ENCODE measurements at regions not wholly inside any gene's neighbourhood (a gene's known extent, or its start where the extent isn't known, plus 50 kb on each side); places are given as distances from the start of the nearest gene placed in this dataset.

DNA sequence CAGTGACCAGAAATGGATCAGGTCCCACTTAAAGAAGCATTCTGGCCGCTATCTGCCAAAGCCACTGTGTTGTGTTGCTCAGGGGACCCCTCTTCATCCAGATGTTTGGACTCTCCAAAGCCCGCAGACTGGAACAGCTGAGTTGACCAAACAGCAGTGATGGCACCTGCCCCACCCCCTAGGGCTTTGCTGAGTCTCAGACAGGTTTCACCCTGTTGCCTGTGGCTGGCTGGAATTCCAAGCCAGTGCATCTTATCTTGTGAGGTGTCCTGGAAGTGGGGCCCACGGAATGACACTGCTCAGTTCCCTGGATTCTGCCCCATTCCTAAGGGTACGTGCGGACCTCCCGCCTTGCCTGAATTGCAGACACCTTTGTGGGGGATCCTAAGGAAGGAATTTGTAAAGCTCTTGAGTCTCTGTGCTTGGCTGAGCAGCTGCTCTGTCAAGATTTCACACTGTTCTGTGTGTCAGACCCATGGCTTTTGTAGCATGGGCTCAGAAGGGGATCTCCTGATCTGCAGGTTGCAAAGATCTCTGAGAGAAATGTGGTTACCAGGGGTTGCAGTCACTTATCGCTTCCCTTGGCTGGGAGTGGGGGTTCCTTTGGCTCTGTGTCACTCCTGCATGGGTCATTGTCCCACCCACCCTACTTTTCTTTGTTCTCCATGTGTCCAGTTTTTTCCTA, 1707.9 kb upstream of the PCDH10 start:
- H3K9me3 ChIP-seq (ENCODE audit: low read depth) = no peaks in the 10 kb centered on the region
- H3K4me1 ChIP-seq (ENCODE audit: insufficient read depth) = no peaks in the 10 kb centered on the region
- no peak overlapping the region for H3K4me2 ChIP-seq
- H3K27me3 ChIP-seq = no peaks in the 10 kb centered on the region
- 88% methylated on average over 7 of the region's 7 CpGs for WGBS (ENCODE audit: low lambda C conversion rate, missing lambda C conversion rate)
- H4K20me1 ChIP-seq (ENCODE audit: insufficient read depth, poor library complexity, severe bottlenecking) = no peaks in the 10 kb centered on the region
- no peak overlapping the region for H3K4me3 ChIP-seq
- no peak overlapping the region for H3K27ac ChIP-seq
- TF ChIP-seq EZH2phosphoT487 (IDR thresholded peaks at IDR 0.05; ENCODE audit: low read depth, severe bottlenecking, unreplicated experiment) (no peak), EZH2 (IDR thresholded peaks at IDR 0.05; ENCODE audit: borderline replicate concordance) (no peak)
- TF ChIP-seq, protein P1, sequence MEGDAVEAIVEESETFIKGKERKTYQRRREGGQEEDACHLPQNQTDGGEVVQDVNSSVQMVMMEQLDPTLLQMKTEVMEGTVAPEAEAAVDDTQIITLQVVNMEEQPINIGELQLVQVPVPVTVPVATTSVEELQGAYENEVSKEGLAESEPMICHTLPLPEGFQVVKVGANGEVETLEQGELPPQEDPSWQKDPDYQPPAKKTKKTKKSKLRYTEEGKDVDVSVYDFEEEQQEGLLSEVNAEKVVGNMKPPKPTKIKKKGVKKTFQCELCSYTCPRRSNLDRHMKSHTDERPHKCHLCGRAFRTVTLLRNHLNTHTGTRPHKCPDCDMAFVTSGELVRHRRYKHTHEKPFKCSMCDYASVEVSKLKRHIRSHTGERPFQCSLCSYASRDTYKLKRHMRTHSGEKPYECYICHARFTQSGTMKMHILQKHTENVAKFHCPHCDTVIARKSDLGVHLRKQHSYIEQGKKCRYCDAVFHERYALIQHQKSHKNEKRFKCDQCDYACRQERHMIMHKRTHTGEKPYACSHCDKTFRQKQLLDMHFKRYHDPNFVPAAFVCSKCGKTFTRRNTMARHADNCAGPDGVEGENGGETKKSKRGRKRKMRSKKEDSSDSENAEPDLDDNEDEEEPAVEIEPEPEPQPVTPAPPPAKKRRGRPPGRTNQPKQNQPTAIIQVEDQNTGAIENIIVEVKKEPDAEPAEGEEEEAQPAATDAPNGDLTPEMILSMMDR (IDR thresholded peaks at IDR 0.05; ENCODE audit: poor library complexity) = no peak
- DNase-seq (ENCODE audit: low spot score) = no peak
- no peaks in the 10 kb centered on the region for H3K36me3 ChIP-seq (replicated peaks; ENCODE audit: insufficient read depth, low read depth)
- no peak overlapping the region for H2AFZ ChIP-seq
- H3K79me2 ChIP-seq = no peaks in the 10 kb centered on the region
- no peaks in the 10 kb centered on the region for H3K9me2 ChIP-seq (replicated peaks; ENCODE audit: insufficient read depth)

DNA sequence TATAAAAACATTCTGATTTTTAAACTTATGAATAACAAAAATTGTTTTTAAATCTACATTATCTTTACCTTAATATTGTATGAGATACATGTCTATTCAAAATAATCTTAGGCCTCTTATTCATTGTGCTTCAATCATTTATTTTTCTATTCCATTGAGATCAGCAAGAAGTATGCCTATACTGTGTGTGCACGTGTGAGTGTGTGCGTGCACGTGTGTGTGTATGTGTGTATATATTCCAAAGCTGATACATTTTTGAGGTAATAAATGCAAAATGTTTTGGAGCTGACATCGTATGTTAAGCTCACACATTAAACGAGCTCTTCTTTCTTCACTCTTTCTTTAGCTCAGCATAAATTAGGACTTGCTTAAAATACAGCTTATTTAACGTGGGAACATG, 1701.2 kb upstream of the PCDH10 start:
- no peak for DNase-seq (ENCODE audit: low spot score)
- no peak overlapping the region for H2AFZ ChIP-seq
- WGBS (ENCODE audit: low lambda C conversion rate, missing lambda C conversion rate) = 75% methylated on average over 6 of the region's 6 CpGs

DNA sequence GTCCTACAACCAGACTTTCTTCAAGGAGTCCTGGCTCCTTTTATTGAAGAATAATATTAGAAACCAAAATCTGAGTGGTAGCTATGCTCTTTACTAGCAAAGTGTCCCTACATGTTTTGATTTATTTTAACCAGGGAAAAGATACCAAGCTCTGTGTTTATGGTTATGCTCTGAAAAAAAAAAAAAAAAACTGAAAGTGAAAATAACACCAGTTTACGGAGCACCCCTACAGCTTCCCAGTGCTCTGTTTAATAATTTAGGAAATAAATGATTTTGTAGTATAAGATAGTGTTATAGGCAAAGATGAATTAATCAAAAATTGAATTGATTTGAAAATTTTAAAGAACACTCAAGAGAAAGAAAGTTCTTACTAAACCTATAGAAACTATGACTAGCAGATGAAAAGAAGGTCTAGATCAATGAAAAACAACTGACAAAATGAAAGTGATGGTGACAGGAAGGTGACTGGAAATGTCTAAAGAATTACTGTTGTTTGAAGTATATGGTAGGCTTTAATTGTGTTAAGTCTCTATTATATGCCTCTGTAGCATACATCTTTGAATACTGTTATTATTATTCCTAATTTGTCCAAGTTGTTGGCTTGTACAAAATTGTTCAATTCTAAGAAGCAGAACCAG, 1698.4 kb upstream of the PCDH10 start:
- WGBS (ENCODE audit: low lambda C conversion rate, missing lambda C conversion rate) = 93% methylated on average over 1 of the region's 1 CpG

More for the DNA sequence above, 1701.2 kb upstream of the PCDH10 start:
- Histone ChIP-seq H3K27me3 (no peaks in the 10 kb centered on the region), H3K9me3 (ENCODE audit: low read depth) (no peaks in the 10 kb centered on the region), H3K4me2 (no peak overlapping the region), H3K9me2 (replicated peaks; ENCODE audit: insufficient read depth) (no peaks in the 10 kb centered on the region), H3K36me3 (replicated peaks; ENCODE audit: insufficient read depth, low read depth) (no peaks in the 10 kb centered on the region), H3K27ac (no peak overlapping the region), H3K4me1 (ENCODE audit: insufficient read depth) (no peaks in the 10 kb centered on the region), H4K20me1 (ENCODE audit: insufficient read depth, poor library complexity, severe bottlenecking) (no peaks in the 10 kb centered on the region), H3K4me3 (no peak overlapping the region), H3K79me2 (no peaks in the 10 kb centered on the region)
- TF ChIP-seq EZH2phosphoT487 (IDR thresholded peaks at IDR 0.05; ENCODE audit: low read depth, severe bottlenecking, unreplicated experiment) = no peak
- TF ChIP-seq EZH2 (IDR thresholded peaks at IDR 0.05; ENCODE audit: borderline replicate concordance) = no peak

More for the DNA sequence above, 1698.4 kb upstream of the PCDH10 start:
- Histone ChIP-seq H3K4me3 (no peak overlapping the region), H3K9me3 (ENCODE audit: low read depth) (no peaks in the 10 kb centered on the region), H3K4me1 (ENCODE audit: insufficient read depth) (no peaks in the 10 kb centered on the region), H3K36me3 (replicated peaks; ENCODE audit: insufficient read depth, low read depth) (no peaks in the 10 kb centered on the region), H3K9me2 (replicated peaks; ENCODE audit: insufficient read depth) (no peaks in the 10 kb centered on the region), H3K4me2 (no peak overlapping the region), H3K27ac (no peak overlapping the region), H3K79me2 (no peaks in the 10 kb centered on the region), H2AFZ (no peak overlapping the region), H4K20me1 (ENCODE audit: insufficient read depth, poor library complexity, severe bottlenecking) (no peaks in the 10 kb centered on the region), H3K27me3 (no peaks in the 10 kb centered on the region)
- no peak for DNase-seq (ENCODE audit: low spot score)
- TF ChIP-seq EZH2phosphoT487 (IDR thresholded peaks at IDR 0.05; ENCODE audit: low read depth, severe bottlenecking, unreplicated experiment) = no peak
- no peak for TF ChIP-seq EZH2 (IDR thresholded peaks at IDR 0.05; ENCODE audit: borderline replicate concordance)
- TF ChIP-seq, protein P1 (IDR thresholded peaks at IDR 0.05; ENCODE audit: poor library complexity) = no peak

All from hepatocyte (in vitro differentiated cells).